Ovary (tissue), 7 donors: ENCODE measurements at regions not wholly inside any gene's neighbourhood (a gene's known extent, or its start where the extent isn't known, plus 50 kb on each side); places are given as distances from the start of the nearest gene placed in this dataset.

Experiments used
- DNase-seq, 5 donors: peaks; one replicate each; pipeline ENCODE4 v3.0.0-alpha.2; 2019 to 2020
- H3K27ac ChIP-seq, 2 donors: fragments of 200-600 bp; one replicate each; pipeline versions ENCODE4 v1.5.1 to v1.8.0; 2019 to 2022
- H3K27me3 ChIP-seq: fragments of 200-600 bp; one replicate; pipeline ENCODE4 v1.8.0; 2022
- H3K36me3 ChIP-seq: fragments of 200-600 bp; sonication (generic); one replicate; pipeline ENCODE4 v1.5.1; 2019
- H3K4me1 ChIP-seq: one replicate; pipeline ENCODE4 v1.8.1; 2013; ENCODE audit warnings: mild to moderate bottlenecking, moderate library complexity; ENCODE audit not compliant: insufficient read depth
- H3K4me3 ChIP-seq: fragments of 200-600 bp; sonication (generic); one replicate; pipeline ENCODE4 v1.5.1; 2017
- H3K9me3 ChIP-seq, 2 donors: fragments of 200-600 bp in 1 of 2; sonication (generic) in 1 of 2; one replicate each; pipeline versions ENCODE4 v1.5.1 to v1.8.1; 2013 to 2019; ENCODE audit warnings: mild to moderate bottlenecking in 1 of 2, moderate library complexity in 1 of 2
- EP300 ChIP-seq: sonication (generic); formaldehyde crosslinking; IDR thresholded peaks from one replicate; pipeline ENCODE4 v1.6.1; 2017; ENCODE audit warnings: antibody characterized with exemption
- POLR2A ChIP-seq: fragments of 450-650 bp; IDR thresholded peaks from one replicate; pipeline ENCODE4 v1.6.1; 2017; ENCODE audit warnings: antibody characterized with exemption, mild to moderate bottlenecking, moderate library complexity
- WGBS, 3 donors: extraction: QIAGEN DNeasy Blood & Tissue Kit in 1 of 3; methylation state at CpG; one replicate each; pipeline versions ENCODE4 v1.1.5 to v1.1.7; 2013 to 2017; 5-methylcytosine and 5-hydroxymethylcytosine counted together
- intact Hi-C, 4 donors: fragments of 100-400 bp; cut with DNase I; formaldehyde crosslinking; loops; one replicate each; pipeline versions ENCODE4 v1.11.0 to v1.15.1; 2022 to 2023
- TF ChIP-seq, protein P1 (sequence below), 3 donors: fragments of 450-650 bp in 2 of 3; fragments of 200-600 bp in 1 of 3; IDR thresholded peaks; one replicate each; pipeline versions ENCODE4 v1.5.1 to v1.8.0; 2016 to 2022; ENCODE audit warnings: antibody characterized with exemption in 3 of 3, mild to moderate bottlenecking in 1 of 3
- donor health status: DM: no; HTN: no; CAD: no; lungs with moderate emphysema.
- donor health status: DM: no; HTN: no; CAD: no.
- donor health status: Bipolar disorder and iron deficiency.
- donor health status: DM: no; HTN: no; CAD: no.
- donor health status: DM: yes; HTN: yes; CAD: no.

DNA sequence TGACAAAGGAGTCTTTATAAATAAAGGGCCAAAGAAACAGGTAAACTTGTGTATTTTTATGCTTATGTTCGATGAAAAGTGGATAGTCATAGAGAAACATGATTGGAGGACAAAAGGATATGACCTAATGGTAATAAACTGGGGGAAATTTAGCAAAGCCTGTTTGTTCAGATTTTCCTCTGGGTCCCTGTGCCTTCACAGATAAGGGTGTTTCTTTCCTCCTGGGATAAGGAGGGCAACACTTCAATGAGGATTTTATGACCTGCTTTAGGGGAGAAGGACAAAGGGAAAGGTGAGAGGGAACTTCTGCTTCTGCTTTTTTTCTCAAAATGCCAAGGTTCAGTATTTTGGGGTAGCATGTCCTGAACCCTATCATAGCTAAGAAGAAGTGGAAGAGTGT, 531.3 kb upstream of the ALCAM start:
- TF ChIP-seq EP300 (no peak), POLR2A (no peak)
- TF ChIP-seq, protein P1, sequence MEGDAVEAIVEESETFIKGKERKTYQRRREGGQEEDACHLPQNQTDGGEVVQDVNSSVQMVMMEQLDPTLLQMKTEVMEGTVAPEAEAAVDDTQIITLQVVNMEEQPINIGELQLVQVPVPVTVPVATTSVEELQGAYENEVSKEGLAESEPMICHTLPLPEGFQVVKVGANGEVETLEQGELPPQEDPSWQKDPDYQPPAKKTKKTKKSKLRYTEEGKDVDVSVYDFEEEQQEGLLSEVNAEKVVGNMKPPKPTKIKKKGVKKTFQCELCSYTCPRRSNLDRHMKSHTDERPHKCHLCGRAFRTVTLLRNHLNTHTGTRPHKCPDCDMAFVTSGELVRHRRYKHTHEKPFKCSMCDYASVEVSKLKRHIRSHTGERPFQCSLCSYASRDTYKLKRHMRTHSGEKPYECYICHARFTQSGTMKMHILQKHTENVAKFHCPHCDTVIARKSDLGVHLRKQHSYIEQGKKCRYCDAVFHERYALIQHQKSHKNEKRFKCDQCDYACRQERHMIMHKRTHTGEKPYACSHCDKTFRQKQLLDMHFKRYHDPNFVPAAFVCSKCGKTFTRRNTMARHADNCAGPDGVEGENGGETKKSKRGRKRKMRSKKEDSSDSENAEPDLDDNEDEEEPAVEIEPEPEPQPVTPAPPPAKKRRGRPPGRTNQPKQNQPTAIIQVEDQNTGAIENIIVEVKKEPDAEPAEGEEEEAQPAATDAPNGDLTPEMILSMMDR (IDR thresholded peaks at IDR 0.05) = no peak
- Histone ChIP-seq H3K9me3 (no peaks in the 10 kb centered on the region), H3K36me3 (no peaks in the 10 kb centered on the region), H3K27ac (no peak overlapping the region), H3K27me3 (no peaks in the 10 kb centered on the region), H3K4me1 (no peaks in the 10 kb centered on the region), H3K4me3 (no peak overlapping the region)
- 93 to 98% (median 97%) methylated on average over 1 of the region's 1 CpG for WGBS, 3 donors
- intact Hi-C loops = no loop called here
- no peak for DNase-seq

DNA sequence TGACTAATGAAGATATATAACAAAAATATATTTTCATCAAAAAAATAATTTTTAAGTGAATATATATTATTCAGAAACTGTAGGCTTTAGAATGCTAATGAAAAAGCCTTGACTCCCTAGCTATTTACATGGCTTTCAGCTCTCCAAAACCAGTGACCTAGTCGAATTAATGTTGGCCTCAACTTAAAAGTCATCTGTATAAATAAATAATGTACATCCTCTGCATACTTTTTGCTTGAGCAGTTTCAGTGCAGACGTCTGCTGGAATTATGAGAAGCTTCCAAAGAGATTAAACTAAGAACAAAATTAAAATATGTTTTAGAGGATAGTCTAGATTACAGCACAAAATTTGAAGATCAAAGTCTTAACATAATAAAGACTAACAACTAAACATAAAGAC, 520.4 kb upstream of the ALCAM start:
- H3K36me3 ChIP-seq = no peaks in the 10 kb centered on the region
- intact Hi-C loops = no loop called here
- H3K4me3 ChIP-seq = no peak overlapping the region
- no peak overlapping the region for H3K27ac ChIP-seq
- WGBS, 3 donors = 5 to 7% (median 6%) methylated on average over 2 of the region's 2 CpGs
- H3K9me3 ChIP-seq = no peaks in the 10 kb centered on the region
- TF ChIP-seq, protein P1 (IDR thresholded peaks at IDR 0.05) = no peak
- TF ChIP-seq POLR2A (no peak), EP300 (no peak)
- no peaks in the 10 kb centered on the region for H3K4me1 ChIP-seq
- DNase-seq = no peak
- no peaks in the 10 kb centered on the region for H3K27me3 ChIP-seq

DNA sequence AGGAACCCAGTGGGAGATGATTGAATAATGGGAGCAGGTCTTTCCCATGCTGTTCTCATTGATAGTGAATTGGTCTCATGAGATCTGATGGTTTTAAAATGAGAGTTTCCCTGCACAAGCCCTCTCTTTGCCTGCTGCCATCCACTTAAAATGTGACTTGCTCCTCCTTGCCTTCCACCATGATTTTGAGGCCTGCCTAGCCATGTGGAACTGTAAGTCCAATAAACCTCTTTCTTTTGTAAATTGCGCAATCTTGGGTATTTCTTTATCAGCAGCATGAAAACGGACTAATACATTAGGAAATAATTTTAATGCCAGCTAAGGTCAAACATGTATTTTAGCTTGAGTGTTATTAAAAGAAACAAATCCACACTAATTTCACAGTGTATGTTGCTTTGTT, 517.6 kb upstream of the ALCAM start:
- intact Hi-C loops = no loop called here
- 68 to 83% (median 69%) methylated on average over 2 of the region's 2 CpGs for WGBS, 3 donors
- Histone ChIP-seq H3K9me3 (no peaks in the 10 kb centered on the region), H3K27me3 (no peaks in the 10 kb centered on the region), H3K36me3 (no peaks in the 10 kb centered on the region), H3K4me1 (no peaks in the 10 kb centered on the region), H3K4me3 (no peak overlapping the region), H3K27ac (no peak overlapping the region)
- no peak for DNase-seq
- TF ChIP-seq EP300 = no peak
- TF ChIP-seq, protein P1 (IDR thresholded peaks at IDR 0.05) = no peak
- TF ChIP-seq POLR2A = no peak

DNA sequence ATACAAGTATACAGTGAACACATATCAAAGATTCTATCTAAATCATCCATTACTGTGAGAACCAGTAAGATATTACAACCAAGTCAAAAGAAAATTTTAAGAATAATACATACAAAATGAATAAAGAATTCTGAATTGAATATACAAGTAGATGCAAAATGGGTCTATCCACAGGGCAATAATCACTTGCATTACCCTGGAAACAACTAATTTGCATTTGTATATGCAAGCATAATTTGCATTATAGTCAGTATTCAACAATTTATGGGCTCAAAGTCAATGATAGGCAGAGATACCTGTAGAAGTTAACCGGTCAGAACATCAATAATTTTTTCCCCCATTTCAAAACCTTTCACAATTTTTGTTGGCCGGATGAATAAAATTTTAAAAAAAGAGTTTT, 512.2 kb upstream of the ALCAM start:
- Histone ChIP-seq H3K4me3 (no peak overlapping the region), H3K27ac (no peak overlapping the region), H3K4me1 (no peaks in the 10 kb centered on the region), H3K9me3 (no peaks in the 10 kb centered on the region), H3K27me3 (no peaks in the 10 kb centered on the region), H3K36me3 (no peaks in the 10 kb centered on the region)
- 82 to 90% (median 89%) methylated on average over 2 of the region's 2 CpGs for WGBS, 3 donors
- no peak for DNase-seq
- TF ChIP-seq, protein P1 (IDR thresholded peaks at IDR 0.05) = no peak
- no peak for TF ChIP-seq EP300
- TF ChIP-seq POLR2A = no peak
- intact Hi-C loops = no loop called here

DNA sequence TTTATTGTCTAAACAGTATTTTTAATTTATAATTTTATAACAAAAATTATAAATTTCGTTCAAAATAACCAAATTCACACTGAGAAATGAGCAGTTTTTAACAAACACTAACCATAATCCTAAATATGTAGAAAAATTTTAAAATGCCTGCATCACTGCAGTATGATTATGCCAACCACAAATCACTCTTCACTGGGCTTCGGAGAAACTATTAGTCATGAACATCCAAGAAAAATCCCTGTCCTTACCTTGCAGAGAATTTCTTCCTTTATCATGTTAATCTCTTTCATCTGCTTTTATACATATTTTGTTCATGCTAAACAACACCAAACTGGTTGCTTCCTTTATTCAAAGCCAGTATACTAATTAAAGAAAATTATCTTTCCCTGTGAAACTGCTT, 511.0 kb upstream of the ALCAM start:
- Histone ChIP-seq H3K4me1 (no peaks in the 10 kb centered on the region), H3K36me3 (no peaks in the 10 kb centered on the region), H3K4me3 (no peak overlapping the region), H3K27me3 (no peaks in the 10 kb centered on the region), H3K27ac (no peak overlapping the region), H3K9me3 (no peaks in the 10 kb centered on the region)
- 70 to 77% (median 76%) methylated on average over 2 of the region's 2 CpGs for WGBS, 3 donors
- no peak for DNase-seq
- TF ChIP-seq, protein P1 (IDR thresholded peaks at IDR 0.05) = no peak
- TF ChIP-seq POLR2A = no peak
- TF ChIP-seq EP300 = no peak
- intact Hi-C loops = no loop called here
